ENCODE measurements at regions not wholly inside any gene's neighbourhood (a gene's known extent, or its start where the extent isn't known, plus 50 kb on each side); places are given as distances from the start of the nearest gene placed in this dataset.
"Not testable (repeated sequence)": the region's sequence is repeated elsewhere in the genome, so short reads cannot be mapped to it uniquely, and the experiment has no call there.

DNA sequence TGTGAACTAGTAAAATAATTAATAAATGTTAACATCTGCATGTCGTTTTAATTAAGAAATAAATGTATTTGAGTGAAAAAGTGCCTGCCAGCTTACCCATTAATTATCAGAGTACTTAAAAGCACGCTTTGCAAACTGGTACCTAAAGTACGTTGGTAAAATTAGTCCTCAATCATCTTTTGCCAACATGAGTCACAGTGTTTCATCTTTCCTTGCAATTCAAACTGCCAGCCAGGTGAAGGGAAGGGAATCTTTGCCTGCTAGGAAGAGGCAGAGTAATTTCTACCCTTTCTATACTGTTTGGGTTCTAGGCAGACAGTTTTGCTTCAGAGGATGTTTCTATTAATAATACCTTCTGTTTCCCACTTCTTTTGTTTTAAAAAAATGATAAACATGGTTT lies 57.2 kb upstream of the CNIH3 start:
- no peaks in the 10 kb centered on the region for H3K36me3 ChIP-seq
- no peak overlapping the region for H3K4me3 ChIP-seq
- H3K9me3 ChIP-seq (replicated peaks): peaks cover 6% of the 10 kb centered on the region
- TF ChIP-seq, protein P1, sequence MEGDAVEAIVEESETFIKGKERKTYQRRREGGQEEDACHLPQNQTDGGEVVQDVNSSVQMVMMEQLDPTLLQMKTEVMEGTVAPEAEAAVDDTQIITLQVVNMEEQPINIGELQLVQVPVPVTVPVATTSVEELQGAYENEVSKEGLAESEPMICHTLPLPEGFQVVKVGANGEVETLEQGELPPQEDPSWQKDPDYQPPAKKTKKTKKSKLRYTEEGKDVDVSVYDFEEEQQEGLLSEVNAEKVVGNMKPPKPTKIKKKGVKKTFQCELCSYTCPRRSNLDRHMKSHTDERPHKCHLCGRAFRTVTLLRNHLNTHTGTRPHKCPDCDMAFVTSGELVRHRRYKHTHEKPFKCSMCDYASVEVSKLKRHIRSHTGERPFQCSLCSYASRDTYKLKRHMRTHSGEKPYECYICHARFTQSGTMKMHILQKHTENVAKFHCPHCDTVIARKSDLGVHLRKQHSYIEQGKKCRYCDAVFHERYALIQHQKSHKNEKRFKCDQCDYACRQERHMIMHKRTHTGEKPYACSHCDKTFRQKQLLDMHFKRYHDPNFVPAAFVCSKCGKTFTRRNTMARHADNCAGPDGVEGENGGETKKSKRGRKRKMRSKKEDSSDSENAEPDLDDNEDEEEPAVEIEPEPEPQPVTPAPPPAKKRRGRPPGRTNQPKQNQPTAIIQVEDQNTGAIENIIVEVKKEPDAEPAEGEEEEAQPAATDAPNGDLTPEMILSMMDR (IDR thresholded peaks at IDR 0.05; ENCODE audit: borderline replicate concordance): no peak
- H3K27ac ChIP-seq (replicated peaks): no peak overlapping the region
- no peaks in the 10 kb centered on the region for H3K27me3 ChIP-seq (ENCODE audit: low read depth)
- DNase-seq: no peak
- H3K4me1 ChIP-seq: no peaks in the 10 kb centered on the region
- intact Hi-C loops (cut with micrococcal nuclease): no loop called here

GRCh38 chr1:224559981-224560728 lies 56.0 kb upstream of the CNIH3 start:
- no peaks in the 10 kb centered on the region for H3K36me3 ChIP-seq
- TF ChIP-seq, protein P1 (IDR thresholded peaks at IDR 0.05; ENCODE audit: borderline replicate concordance): no peak
- intact Hi-C loops (cut with micrococcal nuclease): no loop called here
- no peak overlapping the region for H3K4me3 ChIP-seq
- H3K27me3 ChIP-seq (ENCODE audit: low read depth): no peaks in the 10 kb centered on the region
- no peaks in the 10 kb centered on the region for H3K4me1 ChIP-seq
- peaks cover 6% of the 10 kb centered on the region for H3K9me3 ChIP-seq (replicated peaks)
- no peak overlapping the region for H3K27ac ChIP-seq (replicated peaks)
- DNase-seq: no peak

DNA sequence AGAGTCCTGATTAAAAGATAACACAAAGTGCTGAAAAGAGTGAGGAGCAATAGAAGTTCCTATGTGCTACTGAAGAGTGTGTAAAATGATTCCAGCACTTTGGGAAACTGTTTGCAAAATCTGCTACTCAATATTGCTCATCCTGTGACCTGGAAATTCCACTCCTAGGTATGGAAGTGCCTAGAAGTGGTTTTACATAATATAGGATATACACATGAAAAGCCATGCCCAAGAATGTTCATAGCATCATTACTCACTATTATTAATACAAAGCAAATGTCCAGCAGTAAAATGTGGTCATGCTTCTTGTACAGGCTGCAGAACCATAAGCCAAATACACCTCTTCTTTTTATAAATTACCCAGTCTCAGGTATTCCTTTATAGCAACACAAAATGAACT lies 53.2 kb upstream of the CNIH3 start:
- H3K27ac ChIP-seq (replicated peaks); H3K4me3 ChIP-seq; intact Hi-C loops (cut with micrococcal nuclease); H3K9me3 ChIP-seq (replicated peaks); H3K36me3 ChIP-seq; H3K4me1 ChIP-seq; H3K27me3 ChIP-seq (ENCODE audit: low read depth); DNase-seq: not testable (repeated sequence)

DNA sequence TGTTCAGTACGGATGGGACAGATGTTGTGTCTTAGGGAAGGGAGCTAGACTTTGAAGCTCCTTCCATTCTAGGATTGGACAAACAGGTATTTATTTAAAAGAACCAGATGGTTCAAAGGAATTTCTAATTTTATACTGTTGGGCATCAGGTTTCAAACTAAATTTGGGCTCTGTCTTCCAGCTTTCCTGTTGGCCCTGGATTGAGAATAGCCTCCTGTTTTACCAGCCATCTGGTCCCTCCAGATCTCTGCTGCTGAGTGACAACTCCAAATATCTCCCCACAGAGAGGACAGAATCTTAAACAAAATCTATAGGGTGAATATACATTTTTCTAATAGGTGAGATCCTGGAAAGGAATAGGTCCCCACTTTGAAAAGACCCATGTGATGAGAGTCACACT lies 52.5 kb upstream of the CNIH3 start:
- Histone ChIP-seq H3K36me3 (no peaks in the 10 kb centered on the region), H3K4me1 (no peaks in the 10 kb centered on the region), H3K4me3 (no peak overlapping the region), H3K27ac (replicated peaks) (no peak overlapping the region), H3K9me3 (replicated peaks) (peaks cover 6% of the 10 kb centered on the region), H3K27me3 (ENCODE audit: low read depth) (no peaks in the 10 kb centered on the region)
- no peak for DNase-seq
- intact Hi-C loops (cut with micrococcal nuclease): no loop called here
- TF ChIP-seq, protein P1 (IDR thresholded peaks at IDR 0.05; ENCODE audit: borderline replicate concordance): no peak

GRCh38 chr1:224564454-224565084 lies 51.5 kb upstream of the CNIH3 start:
- TF ChIP-seq, protein P1 (IDR thresholded peaks at IDR 0.05; ENCODE audit: borderline replicate concordance): no peak
- no peaks in the 10 kb centered on the region for H3K27me3 ChIP-seq (ENCODE audit: low read depth)
- intact Hi-C loops (cut with micrococcal nuclease): no loop called here
- H3K36me3 ChIP-seq: no peaks in the 10 kb centered on the region
- no peak for DNase-seq
- no peaks in the 10 kb centered on the region for H3K4me1 ChIP-seq
- H3K4me3 ChIP-seq: no peak overlapping the region
- H3K9me3 ChIP-seq (replicated peaks): peaks cover 6% of the 10 kb centered on the region
- H3K27ac ChIP-seq (replicated peaks): no peak overlapping the region

GRCh38 chr1:224565186-224565585 lies 50.9 kb upstream of the CNIH3 start:
- DNase-seq: no peak
- TF ChIP-seq, protein P1 (IDR thresholded peaks at IDR 0.05; ENCODE audit: borderline replicate concordance): no peak
- Histone ChIP-seq H3K4me3 (no peak overlapping the region), H3K27me3 (ENCODE audit: low read depth) (no peaks in the 10 kb centered on the region), H3K4me1 (no peaks in the 10 kb centered on the region), H3K36me3 (no peaks in the 10 kb centered on the region), H3K9me3 (replicated peaks) (peaks cover 6% of the 10 kb centered on the region), H3K27ac (replicated peaks) (no peak overlapping the region)
- intact Hi-C loops (cut with micrococcal nuclease): no loop called here
